ENCODE measurements at regions not wholly inside any gene's neighbourhood (a gene's known extent, or its start where the extent isn't known, plus 50 kb on each side); places are given as distances from the start of the nearest gene placed in this dataset.

DNA sequence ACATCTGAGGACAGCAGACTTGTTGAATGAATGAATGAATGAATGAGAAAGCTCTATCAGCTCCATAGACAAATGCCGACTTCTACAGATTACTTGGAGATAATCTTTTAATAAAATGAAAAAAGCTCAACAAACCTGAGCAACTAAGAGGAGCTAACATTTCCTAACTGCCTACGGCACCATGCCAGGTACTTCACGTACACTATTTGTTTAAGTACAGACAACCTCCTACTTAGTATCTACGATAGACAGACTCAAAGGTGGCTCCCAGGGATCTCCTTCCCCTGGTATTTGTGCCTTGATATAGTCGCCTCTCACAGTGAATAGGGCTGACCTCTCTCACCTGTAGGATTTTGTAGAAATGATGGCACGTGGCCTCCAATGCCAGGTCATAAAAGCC lies 412.2 kb upstream of the FAT1 start:
- DNase-seq (ENCODE audit: low spot score), result no peak
- in situ Hi-C loops (cut with HindIII; ENCODE audit: low sequenced_read_pairs), result no loop called here

DNA sequence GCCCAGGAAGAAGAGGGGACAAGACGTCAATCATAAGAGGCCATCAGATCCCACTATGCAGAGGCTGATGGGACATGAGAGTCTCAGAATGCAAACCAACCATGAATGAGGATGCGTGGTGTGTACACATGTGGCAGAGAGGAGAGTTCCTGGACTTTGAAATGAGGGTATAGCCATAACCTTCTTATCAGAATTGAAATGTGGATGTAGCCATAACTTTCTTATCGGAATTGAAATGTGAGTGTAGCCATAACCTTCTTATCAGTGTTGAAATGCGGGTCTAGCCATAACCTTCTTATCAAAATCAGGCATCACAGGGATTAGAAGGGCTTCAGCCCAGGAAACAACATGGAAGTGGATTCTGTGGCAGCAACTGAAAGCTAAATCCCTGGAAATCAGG lies 415.5 kb upstream of the FAT1 start:
- in situ Hi-C loops (cut with HindIII; ENCODE audit: low sequenced_read_pairs), result no loop called here
- DNase-seq (ENCODE audit: low spot score), result no peak

DNA sequence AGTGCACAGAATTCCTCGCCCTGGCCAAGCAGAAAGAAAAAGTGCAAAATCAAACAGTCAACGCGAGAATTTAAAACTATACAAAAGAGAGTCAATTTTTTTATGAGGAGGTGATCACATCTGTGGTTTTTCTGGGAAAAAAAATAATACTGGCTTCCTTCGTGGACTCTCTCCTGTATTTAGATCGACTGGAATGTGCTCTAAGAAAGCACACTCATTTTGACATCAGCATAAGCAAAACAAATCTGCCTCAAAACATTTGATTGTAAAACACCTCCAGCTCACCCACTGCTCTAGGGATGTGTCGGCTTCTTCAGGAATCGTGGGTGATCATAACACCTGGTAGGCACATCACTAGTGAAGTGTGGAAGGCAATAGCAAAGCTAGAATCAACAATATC lies 417.4 kb upstream of the FAT1 start:
- no peak for DNase-seq (ENCODE audit: low spot score)
- in situ Hi-C loops (cut with HindIII; ENCODE audit: low sequenced_read_pairs), result no loop called here

DNA sequence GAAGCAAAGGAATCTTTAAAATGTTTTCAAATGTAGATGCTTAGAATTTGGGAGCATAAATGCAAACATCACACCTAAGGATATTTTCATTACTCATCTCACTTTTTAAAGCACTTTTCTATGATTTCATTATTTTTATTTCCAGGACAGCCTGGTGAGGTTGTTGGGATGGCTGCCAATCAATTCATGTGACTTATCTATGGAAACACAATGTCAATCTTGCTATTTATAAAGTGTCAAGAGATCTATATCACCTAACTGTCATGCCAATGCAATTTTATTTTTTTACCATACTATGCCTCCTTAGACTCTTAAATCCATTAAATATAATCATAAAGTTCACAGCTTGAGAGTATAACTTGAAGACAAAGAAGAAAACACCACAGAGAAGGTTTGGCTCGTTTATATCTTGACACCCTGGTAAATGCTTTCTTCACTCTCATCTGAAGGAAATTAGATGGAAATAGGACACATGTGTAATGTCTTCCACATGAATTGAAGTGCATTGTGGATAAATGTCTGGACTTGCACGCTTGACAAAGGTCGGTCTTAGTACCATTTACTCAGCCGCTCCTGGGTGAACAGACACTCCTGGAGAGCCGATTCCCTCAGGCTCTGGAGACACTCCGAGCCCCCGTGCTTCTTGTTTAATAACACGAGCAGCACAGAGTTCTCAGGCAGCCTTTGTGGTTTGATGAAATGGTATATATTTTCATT lies 425.7 kb upstream of the FAT1 start:
- DNase-seq (ENCODE audit: low spot score), result no peak

DNA sequence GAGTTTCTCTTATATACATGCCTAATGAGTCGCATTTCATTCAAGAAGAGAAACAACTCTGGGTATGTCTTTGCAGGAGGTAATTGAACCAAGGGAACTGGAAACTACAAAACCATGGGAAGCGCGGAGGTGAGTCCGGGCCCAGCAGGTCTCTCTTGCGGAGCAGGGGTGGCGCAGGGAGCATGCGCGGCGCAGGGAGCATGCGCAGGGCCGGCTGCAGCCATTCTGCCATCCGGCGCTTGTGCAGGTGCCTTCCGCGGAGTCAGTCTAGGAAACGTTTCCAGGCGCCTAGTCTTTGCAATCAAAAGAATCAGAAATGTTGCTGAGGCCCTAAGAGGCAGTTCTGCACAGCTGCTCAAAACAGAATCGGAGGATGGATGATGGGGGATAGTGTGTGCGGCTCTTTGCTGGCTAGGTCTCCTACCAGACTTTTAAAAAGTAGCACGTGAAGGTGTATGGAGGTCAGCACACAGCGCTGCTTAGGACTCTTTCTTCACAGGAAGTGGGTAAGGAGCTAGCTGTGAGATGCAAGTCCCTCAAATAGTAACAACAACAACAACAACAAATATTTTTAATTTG lies 433.8 kb upstream of the FAT1 start:
- no peak for DNase-seq (ENCODE audit: low spot score)
- in situ Hi-C loops (cut with HindIII; ENCODE audit: low sequenced_read_pairs), result no loop called here

More for the DNA sequence above, 425.7 kb upstream of the FAT1 start:
- in situ Hi-C loops (cut with HindIII; ENCODE audit: low sequenced_read_pairs), result no loop called here

DNA sequence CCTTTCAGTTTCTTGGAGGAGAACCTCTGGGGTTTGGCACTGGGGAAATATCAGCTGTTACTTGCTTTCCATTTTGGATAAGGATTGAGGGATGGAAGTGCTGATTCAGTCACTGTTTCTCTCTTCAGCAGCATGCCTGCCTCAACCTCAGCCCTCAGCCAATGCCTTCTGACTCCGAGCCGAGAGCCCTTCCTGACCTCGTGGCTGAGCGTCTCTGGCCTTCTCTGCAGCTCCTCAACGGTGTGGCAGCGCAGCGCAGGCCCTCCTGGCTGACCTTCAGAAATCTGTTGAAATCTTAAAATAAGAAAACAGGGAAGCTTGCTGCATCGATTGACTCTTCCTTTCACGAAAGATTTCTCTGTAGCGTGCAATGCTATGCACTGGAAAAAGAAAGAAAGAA lies 434.3 kb upstream of the FAT1 start:
- in situ Hi-C loops (cut with HindIII; ENCODE audit: low sequenced_read_pairs), result no loop called here
- no peak for DNase-seq (ENCODE audit: low spot score)

DNA sequence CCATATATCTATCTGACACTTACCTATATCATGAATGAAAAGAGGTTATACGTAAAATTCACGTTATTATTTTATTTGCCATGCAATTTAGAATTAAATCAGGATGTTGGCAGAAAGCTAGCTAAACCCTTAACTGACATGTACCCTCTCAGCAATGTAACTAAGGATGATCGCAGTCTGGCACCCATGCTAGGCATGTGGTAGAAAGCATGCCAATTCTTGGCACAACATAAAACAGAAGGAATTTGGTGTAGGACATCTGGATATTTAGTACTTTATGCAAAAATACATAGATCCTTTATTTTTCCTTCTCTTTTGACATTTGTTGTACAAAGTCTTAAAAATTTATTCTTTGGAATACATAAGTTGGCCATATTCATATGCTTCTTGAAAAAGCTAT lies 436.8 kb upstream of the FAT1 start:
- in situ Hi-C loops (cut with HindIII; ENCODE audit: low sequenced_read_pairs), result no loop called here
- no peak for DNase-seq (ENCODE audit: low spot score)

DNA sequence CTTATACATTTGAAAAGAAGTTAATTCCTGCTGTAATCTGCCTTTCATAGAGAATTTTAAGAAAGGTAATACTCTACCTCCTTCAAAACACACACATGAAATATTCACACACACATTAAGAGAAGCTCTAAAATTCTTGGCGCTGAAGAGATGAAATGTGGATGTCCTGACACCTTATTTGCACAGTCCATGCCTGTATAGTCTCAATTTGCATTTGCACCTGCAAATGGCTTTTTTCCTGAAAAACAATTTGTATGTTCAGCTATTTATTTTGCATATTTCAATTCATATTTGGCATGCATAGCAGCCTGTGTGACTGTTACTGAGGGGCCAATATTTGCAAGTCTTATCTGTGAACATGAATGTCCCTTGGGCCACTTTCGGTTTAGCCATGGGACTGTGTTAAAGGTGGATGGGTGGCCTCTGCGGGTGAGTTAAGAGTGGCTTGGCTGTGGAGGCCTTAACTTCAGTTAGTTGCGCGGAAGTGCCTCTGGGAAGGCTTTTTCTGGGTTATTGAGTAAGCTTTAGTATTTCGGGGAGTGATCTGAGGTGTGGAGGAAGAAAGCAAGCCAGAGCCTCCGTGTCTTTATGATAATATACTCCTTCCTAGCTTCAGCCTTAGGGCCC lies 443.3 kb upstream of the FAT1 start:
- no peak for DNase-seq (ENCODE audit: low spot score)
- in situ Hi-C loops (cut with HindIII; ENCODE audit: low sequenced_read_pairs), result no loop called here

DNA sequence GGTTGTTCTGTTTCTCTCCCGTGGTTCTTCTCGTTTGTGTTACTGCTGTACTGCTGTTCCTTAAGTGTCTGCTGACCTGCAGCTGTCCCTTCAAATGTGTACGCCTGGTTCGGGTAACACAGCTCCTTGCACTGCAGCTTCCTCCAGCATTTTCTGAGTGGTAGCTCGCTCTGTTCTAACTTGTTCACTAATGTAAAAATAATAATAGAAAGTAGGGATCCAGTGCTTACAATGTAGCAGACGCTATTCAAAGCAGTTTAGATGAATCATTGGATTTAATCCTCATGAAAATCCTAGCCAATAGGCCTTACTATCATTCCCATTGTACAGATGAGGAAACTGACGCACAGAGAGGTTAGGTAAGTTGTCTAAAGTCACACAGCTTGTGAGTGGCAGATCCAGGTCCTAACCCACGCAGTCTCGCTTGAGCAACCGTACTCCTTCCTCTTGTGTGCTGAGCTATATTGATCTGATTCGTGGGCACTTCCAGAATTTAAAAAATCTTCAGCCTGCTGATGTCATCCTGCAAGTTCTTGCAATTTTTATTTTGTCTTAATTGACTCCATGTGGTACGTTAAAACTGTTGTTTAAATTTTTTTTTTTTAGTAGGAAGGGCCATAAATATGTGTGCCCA lies 448.2 kb upstream of the FAT1 start:
- DNase-seq (ENCODE audit: low spot score), result no peak
- in situ Hi-C loops (cut with HindIII; ENCODE audit: low sequenced_read_pairs), result no loop called here

DNA sequence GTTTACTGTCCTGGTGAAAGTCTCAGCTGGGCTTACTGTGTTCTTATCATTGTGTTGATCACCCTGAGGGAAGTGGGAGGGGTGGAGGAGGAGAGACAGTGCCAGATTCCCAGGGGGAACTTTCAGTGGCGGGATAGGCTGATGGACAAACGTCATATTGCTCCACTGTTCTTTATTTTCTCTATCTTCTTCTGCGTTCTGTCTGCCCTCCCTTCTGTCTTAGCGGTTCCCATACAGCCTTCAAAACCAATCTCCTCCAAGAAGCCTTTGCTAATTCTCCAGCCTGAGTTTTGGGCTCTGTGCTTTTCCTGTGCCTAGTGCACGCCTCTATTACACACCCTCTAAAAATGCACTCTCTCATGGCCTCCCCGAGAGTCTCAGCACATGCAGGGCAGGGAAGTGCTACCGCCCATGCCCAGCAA lies 448.7 kb upstream of the FAT1 start:
- in situ Hi-C loops (cut with HindIII; ENCODE audit: low sequenced_read_pairs), result no loop called here
- DNase-seq (ENCODE audit: low spot score), result no peak

DNA sequence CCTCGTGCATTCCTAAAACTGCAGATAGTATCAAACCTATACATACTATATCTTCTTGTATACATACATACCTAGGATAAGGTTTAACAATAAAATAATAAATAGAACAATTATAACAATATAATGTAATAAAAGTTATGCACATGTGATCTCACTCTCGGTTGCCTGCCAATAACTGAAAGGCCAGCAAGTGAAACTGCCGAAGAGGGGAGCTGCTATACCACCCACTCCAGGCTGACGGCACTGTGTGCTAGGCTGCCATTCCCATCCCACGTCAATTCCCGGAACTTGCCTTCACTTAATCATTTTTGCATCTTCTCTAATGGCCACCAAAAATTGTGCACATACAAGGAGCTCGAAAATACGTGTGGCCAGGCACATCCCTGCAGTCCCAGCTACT lies 451.1 kb upstream of the FAT1 start:
- no peak for DNase-seq (ENCODE audit: low spot score)
- in situ Hi-C loops (cut with HindIII; ENCODE audit: low sequenced_read_pairs), result no loop called here

DNA sequence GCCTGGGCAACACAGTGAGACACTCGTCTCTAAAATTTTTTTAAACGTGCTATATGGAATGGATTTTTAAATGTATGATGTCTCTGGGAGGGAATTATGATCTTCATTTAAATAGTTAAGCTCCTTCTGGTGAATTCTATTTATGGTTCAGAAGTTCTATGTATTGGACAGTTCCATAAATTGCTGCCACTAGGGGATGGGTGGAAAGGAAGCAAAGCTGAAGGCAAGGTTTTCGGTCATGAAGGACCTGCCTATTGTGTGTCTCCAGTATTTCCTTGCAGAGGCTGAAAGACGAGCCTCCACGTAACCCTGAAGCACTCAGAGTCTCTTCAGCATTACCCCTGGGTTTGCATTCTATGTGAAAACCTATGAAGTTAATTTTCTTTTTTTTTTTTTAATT lies 451.5 kb upstream of the FAT1 start:
- in situ Hi-C loops (cut with HindIII; ENCODE audit: low sequenced_read_pairs), result no loop called here
- DNase-seq (ENCODE audit: low spot score), result no peak

DNA sequence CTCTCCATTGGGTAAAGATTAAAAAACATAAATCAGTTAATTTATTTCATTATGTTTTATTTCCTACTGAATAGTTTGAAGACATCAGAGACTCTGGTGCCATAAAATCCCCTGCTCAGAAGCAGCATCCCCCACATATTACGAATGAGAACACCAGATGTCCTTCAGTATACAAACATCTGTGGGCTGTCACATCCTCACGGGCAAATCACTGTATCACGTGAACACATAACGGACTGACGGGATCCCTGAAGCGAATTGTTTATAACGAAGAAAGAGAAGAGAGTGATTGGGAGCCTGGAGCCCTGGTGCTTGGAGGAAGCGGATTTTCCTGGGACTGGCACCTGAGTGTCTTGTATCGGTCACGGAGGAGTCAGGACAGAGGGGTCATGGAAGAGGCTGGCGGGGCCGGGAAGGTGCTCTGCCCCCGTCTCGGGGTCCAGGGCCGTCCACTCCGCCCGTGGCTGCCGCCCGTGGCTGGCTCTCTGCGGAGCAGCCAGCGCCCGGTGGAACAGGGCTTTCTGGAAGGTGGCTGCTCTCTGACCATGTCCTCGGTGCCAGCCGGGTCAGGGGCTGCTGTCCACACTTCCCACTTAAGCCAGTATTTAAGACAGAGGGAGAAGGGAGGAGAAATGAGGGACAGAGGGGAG lies 452.7 kb upstream of the FAT1 start:
- DNase-seq (ENCODE audit: low spot score), result no peak
- in situ Hi-C loops (cut with HindIII; ENCODE audit: low sequenced_read_pairs), result no loop called here

DNA sequence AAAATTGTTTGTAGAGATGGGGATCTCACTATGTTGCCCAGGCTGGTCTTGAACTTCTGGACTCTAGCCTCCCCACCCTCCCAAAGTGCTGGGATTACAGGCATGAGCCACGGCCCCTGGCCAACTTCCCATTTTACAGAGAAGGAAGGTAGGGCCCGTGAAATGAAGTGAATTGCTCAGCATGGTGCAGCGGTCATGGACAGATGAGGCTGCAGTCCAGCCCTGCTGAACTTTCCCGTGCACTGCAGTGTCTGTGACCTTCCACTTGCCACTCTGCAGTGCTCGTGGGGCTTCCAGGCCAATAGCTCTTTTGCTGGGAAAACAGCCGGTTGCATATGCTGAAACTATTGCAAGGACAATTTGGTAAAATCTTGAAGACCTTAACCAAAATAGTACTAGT lies 454.4 kb upstream of the FAT1 start:
- peak; percentile 4 for DNase-seq (ENCODE audit: low spot score)
- in situ Hi-C loops (cut with HindIII; ENCODE audit: low sequenced_read_pairs), result no loop called here

DNA sequence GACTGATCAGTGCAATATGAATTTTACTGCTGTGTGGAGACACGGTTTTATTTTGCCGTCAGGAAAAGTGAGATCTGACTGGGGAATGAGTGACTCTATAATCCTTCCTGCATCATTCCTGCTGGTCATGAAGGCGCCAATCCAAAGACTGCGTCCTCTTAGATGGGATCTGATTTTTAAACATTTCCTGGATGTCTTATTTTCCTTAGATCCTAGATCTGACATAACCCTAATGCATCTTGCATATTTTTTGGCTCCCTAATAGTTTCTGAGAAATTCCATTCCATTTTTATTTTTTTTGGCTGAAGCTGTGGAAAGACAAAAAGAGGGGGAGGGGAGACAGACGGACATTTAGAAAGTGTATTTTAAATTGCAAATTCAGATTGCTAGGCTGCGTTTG lies 454.9 kb upstream of the FAT1 start:
- DNase-seq (ENCODE audit: low spot score), result peak; percentile 8
- in situ Hi-C loops (cut with HindIII; ENCODE audit: low sequenced_read_pairs), result no loop called here

DNA sequence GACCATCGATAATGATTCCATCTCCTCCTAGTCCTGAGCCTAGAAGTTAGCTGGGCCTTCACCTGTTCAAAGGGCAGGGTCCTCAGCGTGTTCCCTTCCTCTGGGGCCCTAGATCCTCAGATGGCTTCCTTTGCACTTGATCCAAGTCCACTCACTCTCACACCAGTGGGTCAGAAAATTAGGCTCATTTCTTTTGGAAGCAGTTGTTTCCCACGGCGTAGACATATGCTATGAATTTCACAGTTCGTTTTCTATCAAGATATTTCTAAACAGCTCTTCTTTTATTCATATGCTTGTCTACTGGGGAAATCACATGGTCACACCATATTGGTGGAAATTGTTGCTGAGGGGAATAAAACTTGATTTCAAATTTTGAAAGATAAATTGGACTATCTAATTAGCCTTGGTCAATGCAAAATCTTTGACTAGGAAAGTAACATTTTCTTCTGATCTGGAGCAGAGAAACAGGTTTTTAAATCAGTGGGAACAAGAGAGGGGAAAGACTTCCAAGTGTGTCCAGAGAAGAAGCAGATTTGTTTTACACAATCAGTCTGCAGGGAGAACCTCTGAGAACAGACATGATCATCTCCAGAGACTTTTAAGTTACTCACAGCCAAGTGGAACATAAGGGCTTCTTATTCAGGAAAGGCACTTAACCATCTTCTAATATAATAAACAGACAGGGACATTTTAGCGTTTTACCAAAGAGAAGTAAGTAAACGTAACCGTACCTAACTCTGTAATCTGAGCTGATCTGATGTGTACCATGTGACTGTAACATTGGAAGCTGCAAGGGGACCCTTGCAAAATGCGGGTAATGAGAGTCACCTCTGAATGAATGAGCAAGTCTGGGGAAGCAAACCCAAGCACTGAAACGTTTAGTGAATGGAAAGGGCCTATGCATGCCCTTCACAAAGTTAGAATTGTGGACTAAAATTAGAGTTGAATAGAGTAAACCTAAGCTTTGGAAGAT lies 455.7 kb upstream of the FAT1 start:
- in situ Hi-C loops (cut with HindIII; ENCODE audit: low sequenced_read_pairs), result no loop called here
- DNase-seq (ENCODE audit: low spot score), result peak; percentile 84

DNA sequence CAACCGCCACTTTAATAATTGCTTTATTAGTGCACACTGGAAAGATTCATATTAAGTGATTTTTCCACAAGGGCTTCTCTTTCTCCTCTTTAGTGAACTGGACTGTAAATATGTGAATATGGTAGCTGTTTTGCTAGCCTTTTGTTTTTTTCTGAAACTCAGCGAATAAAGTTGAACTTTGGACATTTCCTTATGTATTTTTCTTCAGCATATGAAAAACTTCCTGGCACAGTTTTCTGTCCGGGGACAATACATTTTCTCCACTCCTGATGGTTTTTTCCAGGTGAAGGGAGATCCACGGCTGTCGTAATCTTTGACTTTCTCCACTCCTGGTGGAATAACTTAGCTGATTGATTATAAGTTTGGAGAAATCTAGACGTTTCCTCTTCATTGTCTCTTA lies 457.4 kb upstream of the FAT1 start:
- DNase-seq (ENCODE audit: low spot score), result no peak
- in situ Hi-C loops (cut with HindIII; ENCODE audit: low sequenced_read_pairs), result no loop called here

DNA sequence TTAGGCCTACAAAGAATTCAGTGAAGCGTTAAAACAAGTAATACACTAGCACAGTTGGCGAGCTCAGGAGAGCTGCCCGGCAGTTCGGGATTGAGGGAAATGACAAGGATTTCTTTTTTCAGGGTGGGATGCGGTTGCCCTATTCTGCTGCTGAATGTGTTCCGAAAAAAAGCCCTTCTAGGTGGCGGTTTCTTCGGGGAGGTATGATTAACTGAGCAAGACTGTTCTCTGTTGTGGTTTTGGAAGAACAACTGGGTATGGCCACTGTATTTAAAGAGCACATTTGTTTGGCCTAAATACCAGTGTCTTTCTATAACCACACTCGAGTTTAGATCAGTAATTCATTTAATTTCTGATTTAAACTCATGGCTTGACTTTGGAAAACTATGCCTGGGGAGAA lies 459.7 kb upstream of the FAT1 start:
- DNase-seq (ENCODE audit: low spot score), result no peak
- in situ Hi-C loops (cut with HindIII; ENCODE audit: low sequenced_read_pairs), result no loop called here

DNA sequence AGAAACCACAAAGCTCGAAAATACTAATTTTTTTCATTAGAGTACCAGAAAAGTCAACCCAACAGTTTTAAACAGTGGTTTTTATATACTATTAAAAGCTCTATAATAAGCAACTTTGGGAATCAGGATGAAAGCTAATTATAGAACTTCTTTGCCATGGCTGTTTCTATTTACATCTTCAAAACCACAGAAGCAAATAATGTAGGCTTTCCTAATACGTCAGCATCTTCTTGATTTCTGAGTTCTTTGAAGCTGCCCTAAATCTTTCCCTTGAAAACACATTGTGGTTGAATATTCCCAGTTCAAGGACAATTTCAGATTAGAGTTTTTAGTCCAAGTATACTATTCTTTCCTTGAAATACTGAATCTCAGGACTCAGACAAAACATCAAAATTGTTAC lies 460.2 kb upstream of the FAT1 start:
- in situ Hi-C loops (cut with HindIII; ENCODE audit: low sequenced_read_pairs), result no loop called here
- DNase-seq (ENCODE audit: low spot score), result no peak
